Spleen (tissue), 11 donors: ENCODE measurements at regions not wholly inside any gene's neighbourhood (a gene's known extent, or its start where the extent isn't known, plus 50 kb on each side); places are given as distances from the start of the nearest gene placed in this dataset.

Experiments used
- DNase-seq: peaks from one replicate; pipeline ENCODE4 v3.0.0-alpha.2; 2020
- H3K27ac ChIP-seq, 8 donors: fragments of 200-600 bp; sonication (generic) in 7 of 8; 1 replicate in 4 of 8; 2 replicates in 4 of 8; pipeline versions ENCODE4 v1.5.0 to v1.8.0; 2016 to 2021; ENCODE audit warnings: inconsistent platforms in 4 of 8, mild to moderate bottlenecking in 4 of 8, moderate library complexity in 1 of 8
- H3K27me3 ChIP-seq, 7 donors: fragments of 200-600 bp; sonication (generic) in 6 of 7; replicated peaks in 1 of 7; 1 replicate in 4 of 7; 2 replicates in 3 of 7; pipeline versions ENCODE4 v1.5.0 to v1.8.0; 2016 to 2021; ENCODE audit warnings: inconsistent platforms in 3 of 7, mild to moderate bottlenecking in 1 of 7
- H3K36me3 ChIP-seq, 6 donors: fragments of 200-600 bp; sonication (generic) in 5 of 6; 1 replicate in 4 of 6; 2 replicates in 2 of 6; pipeline versions ENCODE4 v1.5.0 to v1.8.0; 2016 to 2021; ENCODE audit warnings: inconsistent platforms in 2 of 6
- H3K4me1 ChIP-seq, 6 donors: fragments of 200-600 bp; sonication (generic) in 5 of 6; 1 replicate in 3 of 6; 2 replicates in 3 of 6; pipeline versions ENCODE4 v1.5.0 to v1.8.0; 2016 to 2021; ENCODE audit warnings: inconsistent platforms in 3 of 6
- H3K4me3 ChIP-seq, 8 donors: fragments of 200-600 bp; sonication (generic) in 7 of 8; 1 replicate in 4 of 8; 2 replicates in 4 of 8; pipeline versions ENCODE4 v1.5.0 to v1.8.0; 2016 to 2021; ENCODE audit warnings: inconsistent platforms in 4 of 8, mild to moderate bottlenecking in 4 of 8, moderate library complexity in 2 of 8
- H3K9me3 ChIP-seq, 8 donors: fragments of 200-600 bp; sonication (generic) in 7 of 8; 1 replicate in 4 of 8; 2 replicates in 4 of 8; pipeline versions ENCODE4 v1.5.0 to v1.8.0; 2016 to 2021; ENCODE audit warnings: inconsistent platforms in 4 of 8
- CTCF ChIP-seq, 11 experiments: fragments of 200-600 bp in 7 of 11; fragments of 450-650 bp in 4 of 11; sonication (generic) in 4 of 11; IDR thresholded peaks in 8 of 11; conservative IDR thresholded peaks in 3 of 11; 1 replicate in 7 of 11; 2 replicates in 4 of 11; pipeline versions ENCODE4 v1.4.0 to v1.8.0; 2016 to 2021; ENCODE audit warnings: antibody characterized with exemption in 11 of 11, inconsistent platforms in 4 of 11, mild to moderate bottlenecking in 1 of 11
- POLR2A ChIP-seq, 3 donors: fragments of 450-650 bp; IDR thresholded peaks; one replicate each; pipeline ENCODE4 v1.5.1; 2017; ENCODE audit warnings: antibody characterized with exemption in 3 of 3, mild to moderate bottlenecking in 1 of 3
- POLR2AphosphoS5 ChIP-seq, 3 donors: sonication (generic); formaldehyde crosslinking; IDR thresholded peaks; one replicate each; pipeline ENCODE4 v1.5.1; 2017; ENCODE audit warnings: antibody characterized with exemption in 3 of 3
- WGBS, 5 donors: extraction: QIAGEN DNeasy Blood & Tissue Kit in 3 of 5; methylation state at CpG; one replicate each; pipeline versions ENCODE4 v1.1.5 to v1.1.7; 2013 to 2018; 5-methylcytosine and 5-hydroxymethylcytosine counted together
- intact Hi-C: fragments of 100-400 bp; cut with DNase I; formaldehyde crosslinking; loops from one replicate; pipeline ENCODE4 v1.15.0; 2023; ENCODE audit warnings: low total_unique reads
- small RNA-seq, 4 donors: library from RNA; depleted of rRNA; stranded (forward); fragments of <200 nt; gene quantifications; one replicate each; pipeline ENCODE3, GENCODE V24; 2016
- donor health status: healthy with polysubstance abuse.
- donor health status: DM: no; HTN: no; CAD: no; lungs with moderate emphysema.
- donor health status: DM: no; HTN: no; CAD: no.
- donor health status: Bipolar disorder and iron deficiency.
- donor health status: healthy.
- donor health status: DM: no; HTN: no; CAD: no.
- donor health status: DM: yes; HTN: yes; CAD: no.

- Histone ChIP-seq H3K27me3 (no peaks in the 10 kb centered on the region), H3K36me3 (no peaks in the 10 kb centered on the region), H3K9me3 (no peaks in the 10 kb centered on the region), H3K4me3 (no peak overlapping the region), H3K27ac (peak overlapping the region in 1 of 8 donors; percentile 22), H3K4me1 (no peaks in the 10 kb centered on the region)
- DNase-seq = no peak
- no peak for TF ChIP-seq CTCF (IDR thresholded peaks at IDR 0.05 in 8 of 11, conservative IDR thresholded peaks at IDR 0.05 in 3 of 11)
- TF ChIP-seq POLR2A (IDR thresholded peaks at IDR 0.05) = no peak
- TF ChIP-seq POLR2AphosphoS5 (IDR thresholded peaks at IDR 0.05) = no peak
- intact Hi-C loops = no loop called here
Observed at GRCh38 chr9:75833778-75834177, 56.7 kb upstream of the PCSK5 start.

- Histone ChIP-seq H3K27ac (no peak overlapping the region), H3K9me3 (no peaks in the 10 kb centered on the region), H3K27me3 (no peaks in the 10 kb centered on the region), H3K4me1 (no peaks in the 10 kb centered on the region), H3K36me3 (no peaks in the 10 kb centered on the region), H3K4me3 (no peak overlapping the region)
- DNase-seq = no peak
- WGBS, 5 donors = 69 to 94% (median 76%) methylated on average over 2 of the region's 2 CpGs
- no peak for TF ChIP-seq CTCF (IDR thresholded peaks at IDR 0.05 in 8 of 11, conservative IDR thresholded peaks at IDR 0.05 in 3 of 11)
- no peak for TF ChIP-seq POLR2AphosphoS5 (IDR thresholded peaks at IDR 0.05)
- TF ChIP-seq POLR2A (IDR thresholded peaks at IDR 0.05) = no peak
- intact Hi-C loops = no loop called here
Observed at GRCh38 chr9:75834878-75835277, 55.6 kb upstream of the PCSK5 start.

Small RNAs in the stretch of these regions (small RNA-seq; reads per million reads assigned to genes)
- gene RNU6-1228P = 0 reads per million in 4 donors
